Upper lobe of left lung (tissue), 4 donors: ENCODE measurements at regions not wholly inside any gene's neighbourhood (a gene's known extent, or its start where the extent isn't known, plus 50 kb on each side); places are given as distances from the start of the nearest gene placed in this dataset.
"Not testable (repeated sequence)": the region's sequence is repeated elsewhere in the genome, so short reads cannot be mapped to it uniquely, and the experiment has no call there.

Experiments used
- CTCF ChIP-seq, 6 experiments: fragments of 450-650 bp in 4 of 6; fragments of 200-600 bp in 2 of 6; sonication (generic) in 2 of 6; IDR thresholded peaks; one replicate each; pipeline ENCODE4 v1.5.1; 2016 to 2019; ENCODE audit warnings: antibody characterized with exemption in 6 of 6
- EP300 ChIP-seq, 4 donors: sonication (generic); formaldehyde crosslinking; IDR thresholded peaks; one replicate each; pipeline ENCODE4 v1.5.1; 2017; ENCODE audit warnings: antibody characterized with exemption in 4 of 4, control low read depth in 2 of 4
- POLR2A ChIP-seq, 4 donors: fragments of 450-650 bp; IDR thresholded peaks; one replicate each; pipeline ENCODE4 v1.5.1; 2016 to 2017; ENCODE audit warnings: antibody characterized with exemption in 4 of 4, mild to moderate bottlenecking in 2 of 4
- POLR2AphosphoS5 ChIP-seq, 2 donors: sonication (generic); formaldehyde crosslinking; IDR thresholded peaks; one replicate each; pipeline ENCODE4 v1.5.1; 2017; ENCODE audit warnings: antibody characterized with exemption in 2 of 2

GRCh38 chr1:55784941-55785450, 569.8 kb upstream of the USP24 start:
- not testable (repeated sequence) for TF ChIP-seq EP300, CTCF, POLR2A, POLR2AphosphoS5 (IDR thresholded peaks at IDR 0.05)
